ACC112 (cell line): ENCODE measurements at regions not wholly inside any gene's neighbourhood (a gene's known extent, or its start where the extent isn't known, plus 50 kb on each side); places are given as distances from the start of the nearest gene placed in this dataset.

Source experiments
- H2AFZ ChIP-seq: fragments of 200-600 bp; sonication (generic); one replicate; pipeline ENCODE4 v1.6.0; 2017; ENCODE audit warnings: antibody characterized with exemption, low read length; ENCODE audit not compliant: unreplicated experiment
- H3K27ac ChIP-seq: fragments of 200-600 bp; sonication (generic); 2 replicates; pipeline ENCODE4 v1.5.1; 2014; ENCODE audit warnings: low read depth, mild to moderate bottlenecking, antibody characterized with exemption, low read length, moderate library complexity
- H3K27me3 ChIP-seq: fragments of 200-600 bp; sonication (generic); 2 replicates; pipeline ENCODE4 v1.6.1; 2014; ENCODE audit warnings: mild to moderate bottlenecking, antibody characterized with exemption, low read length, moderate library complexity, mixed read lengths; ENCODE audit not compliant: insufficient read depth
- H3K36me3 ChIP-seq: fragments of 200-600 bp; sonication (generic); 2 replicates; pipeline ENCODE4 v1.6.1; 2016; ENCODE audit warnings: mild to moderate bottlenecking, antibody characterized with exemption, low read length, moderate library complexity, mixed read lengths; ENCODE audit not compliant: insufficient read depth
- H3K4me1 ChIP-seq: fragments of 200-600 bp; sonication (generic); one replicate; pipeline ENCODE4 v1.6.1; 2016; ENCODE audit warnings: low read length, mixed read lengths; ENCODE audit not compliant: insufficient read depth, unreplicated experiment, control insufficient read depth
- H3K4me3 ChIP-seq: fragments of 200-600 bp; sonication (generic); 2 replicates; pipeline ENCODE4 v1.5.1; 2014; ENCODE audit warnings: mild to moderate bottlenecking, low read depth, low read length
- H3K79me2 ChIP-seq: fragments of 200-600 bp; sonication (generic); one replicate; pipeline ENCODE4 v1.6.0; 2016; ENCODE audit warnings: low read length; ENCODE audit not compliant: control insufficient read depth, unreplicated experiment, insufficient read depth

- peaks cover 28% of the 10 kb centered on the region for H3K4me1 ChIP-seq
- no peak overlapping the region for H3K4me3 ChIP-seq
- no peak overlapping the region for H2AFZ ChIP-seq
These were observed 176.5 kb downstream of the ABCA8 start for GRCh38 chr17:68778726-68779125.

GRCh38 chr17:68777856-68778694 is 176.9 kb upstream of the FAM20A start:
- Histone ChIP-seq H3K27ac (no peak overlapping the region), H2AFZ (peak overlapping the region; percentile 80), H3K4me3 (peak overlapping the region; percentile 41; the same call in 1 of the 2 replicates), H3K79me2 (no peaks in the 10 kb centered on the region), H3K27me3 (no peaks in the 10 kb centered on the region), H3K4me1 (peaks cover 25% of the 10 kb centered on the region), H3K36me3 (no peaks in the 10 kb centered on the region)

More at GRCh38 chr17:68778726-68779125, 176.5 kb downstream of the ABCA8 start:
- H3K36me3 ChIP-seq, result no peaks in the 10 kb centered on the region
- H3K27ac ChIP-seq, result no peak overlapping the region
- H3K79me2 ChIP-seq, result no peaks in the 10 kb centered on the region
- no peaks in the 10 kb centered on the region for H3K27me3 ChIP-seq

- Histone ChIP-seq H3K27ac (no peak overlapping the region), H3K36me3 (no peaks in the 10 kb centered on the region), H3K27me3 (no peaks in the 10 kb centered on the region), H3K4me3 (peak overlapping the region; percentile 41; the same call in 1 of the 2 replicates), H3K4me1 (peaks cover 26% of the 10 kb centered on the region), H2AFZ (peak overlapping the region; percentile 96), H3K79me2 (no peaks in the 10 kb centered on the region)
These were observed 176.2 kb upstream of the FAM20A start for GRCh38 chr17:68777243-68777855.

- Histone ChIP-seq H3K4me1 (peaks cover 28% of the 10 kb centered on the region), H3K27ac (no peak overlapping the region), H3K27me3 (no peaks in the 10 kb centered on the region), H3K4me3 (no peak overlapping the region), H2AFZ (no peak overlapping the region), H3K36me3 (no peaks in the 10 kb centered on the region), H3K79me2 (no peaks in the 10 kb centered on the region)
These were observed 175.3 kb upstream of the FAM20A start for GRCh38 chr17:68776451-68776850.

- Histone ChIP-seq H3K27ac (peak overlapping the region; percentile 58), H3K4me1 (peaks cover 28% of the 10 kb centered on the region), H3K36me3 (no peaks in the 10 kb centered on the region), H3K4me3 (no peak overlapping the region), H3K79me2 (no peaks in the 10 kb centered on the region), H2AFZ (peak overlapping the region; percentile 68), H3K27me3 (no peaks in the 10 kb centered on the region)
These were observed 174.8 kb upstream of the FAM20A start for GRCh38 chr17:68775969-68776368.

- peak overlapping the region; percentile 58 for H3K27ac ChIP-seq
These were observed 174.2 kb upstream of the FAM20A start for GRCh38 chr17:68775318-68775717.

GRCh38 chr17:68771867-68772515 is 170.8 kb upstream of the FAM20A start:
- H3K4me1 ChIP-seq, result peaks cover 19% of the 10 kb centered on the region
- no peaks in the 10 kb centered on the region for H3K36me3 ChIP-seq
- no peak overlapping the region for H3K27ac ChIP-seq
- H2AFZ ChIP-seq, result peak overlapping the region; percentile 98
- H3K79me2 ChIP-seq, result no peaks in the 10 kb centered on the region
- H3K4me3 ChIP-seq, result peak overlapping the region; percentile 68
- no peaks in the 10 kb centered on the region for H3K27me3 ChIP-seq

More at GRCh38 chr17:68775318-68775717, 174.2 kb upstream of the FAM20A start:
- Histone ChIP-seq H3K27me3 (no peaks in the 10 kb centered on the region), H3K36me3 (no peaks in the 10 kb centered on the region), H3K4me1 (peaks cover 28% of the 10 kb centered on the region), H3K4me3 (0 out of 2 replicates have a peak overlapping the region, but pooled peaks have one; percentile 10), H3K79me2 (no peaks in the 10 kb centered on the region), H2AFZ (peak overlapping the region; percentile 68)

GRCh38 chr17:68768804-68769203 is 167.6 kb upstream of the FAM20A start:
- H3K27ac ChIP-seq, result no peak overlapping the region
- H3K4me3 ChIP-seq, result no peak overlapping the region
- peaks cover 3% of the 10 kb centered on the region for H3K4me1 ChIP-seq
- no peaks in the 10 kb centered on the region for H3K27me3 ChIP-seq
- H2AFZ ChIP-seq, result no peak overlapping the region
- H3K79me2 ChIP-seq, result no peaks in the 10 kb centered on the region
- no peaks in the 10 kb centered on the region for H3K36me3 ChIP-seq

GRCh38 chr17:68766640-68767039 is 165.5 kb upstream of the FAM20A start:
- Histone ChIP-seq H3K4me1 (no peaks in the 10 kb centered on the region), H3K4me3 (no peak overlapping the region), H3K36me3 (no peaks in the 10 kb centered on the region), H2AFZ (no peak overlapping the region), H3K27ac (no peak overlapping the region), H3K79me2 (no peaks in the 10 kb centered on the region), H3K27me3 (no peaks in the 10 kb centered on the region)

GRCh38 chr17:68763562-68763961 is 162.4 kb upstream of the FAM20A start:
- Histone ChIP-seq H3K27me3 (no peaks in the 10 kb centered on the region), H2AFZ (no peak overlapping the region), H3K4me3 (no peak overlapping the region), H3K36me3 (no peaks in the 10 kb centered on the region), H3K27ac (no peak overlapping the region), H3K79me2 (no peaks in the 10 kb centered on the region), H3K4me1 (peaks cover 6% of the 10 kb centered on the region)
